NB4 (cell line): ENCODE measurements at regions not wholly inside any gene's neighbourhood (a gene's known extent, or its start where the extent isn't known, plus 50 kb on each side); places are given as distances from the start of the nearest gene placed in this dataset.

ENCODE experiments used
- DNase-seq: peaks from one replicate; pipeline ENCODE4 v3.0.0; 2010; ENCODE audit warnings: low read depth
- H3K4me3 ChIP-seq: one replicate; pipeline ENCODE4 v1.5.1; 2011; ENCODE audit warnings: mild to moderate bottlenecking, low read depth, low read length, moderate library complexity
- CTCF ChIP-seq: IDR thresholded peaks from one replicate; pipeline ENCODE4 v1.5.1; 2012; ENCODE audit warnings: low read depth, low read length
- MYC ChIP-seq: IDR thresholded peaks from 2 replicates; pipeline ENCODE4 v1.6.1; 2011; ENCODE audit warnings: low read depth, low read length
- POLR2A ChIP-seq: IDR thresholded peaks from 2 replicates; pipeline ENCODE4 v1.6.1; 2011; ENCODE audit warnings: mild to moderate bottlenecking; ENCODE audit not compliant: insufficient read length; ENCODE audit errors: extremely low read depth
- TF ChIP-seq, protein P1 (sequence below): IDR thresholded peaks from 2 replicates; pipeline ENCODE4 v1.6.1; 2011; ENCODE audit warnings: low read depth, low read length

DNA sequence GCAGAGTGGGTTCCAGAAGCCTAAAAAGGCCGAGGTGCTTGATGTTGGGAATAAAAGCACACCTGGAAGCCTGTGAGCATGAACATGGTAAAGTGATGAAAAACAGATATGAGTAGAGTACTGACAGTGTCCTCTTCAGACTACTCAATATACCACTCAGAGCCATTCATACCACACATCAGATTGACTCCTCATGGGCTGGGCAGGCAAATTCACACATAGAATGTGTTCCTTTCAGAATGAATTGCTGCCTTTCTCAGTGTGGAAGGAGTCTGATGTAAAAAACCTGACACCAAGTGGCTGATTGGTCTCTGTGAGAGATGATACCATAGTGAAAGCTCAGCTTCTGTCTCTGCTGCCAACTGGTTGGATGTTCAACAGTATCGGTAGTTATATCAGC is 442.7 kb downstream of the RAPGEF2 start:
- no peak overlapping the region for H3K4me3 ChIP-seq
- TF ChIP-seq, protein P1, sequence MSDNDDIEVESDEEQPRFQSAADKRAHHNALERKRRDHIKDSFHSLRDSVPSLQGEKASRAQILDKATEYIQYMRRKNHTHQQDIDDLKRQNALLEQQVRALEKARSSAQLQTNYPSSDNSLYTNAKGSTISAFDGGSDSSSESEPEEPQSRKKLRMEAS = no peak
- TF ChIP-seq MYC (no peak), CTCF (no peak), POLR2A (no peak)
- no peak for DNase-seq

- no peak overlapping the region for H3K4me3 ChIP-seq
- TF ChIP-seq CTCF = no peak
- TF ChIP-seq MYC = no peak
- TF ChIP-seq POLR2A = no peak
- TF ChIP-seq, protein P1 = no peak
- no peak for DNase-seq
Measured at GRCh38 chr4:159547645-159548308, 444.9 kb downstream of the RAPGEF2 start.

- DNase-seq = no peak
Measured at GRCh38 chr4:159549098-159549518, 446.2 kb downstream of the RAPGEF2 start.

DNA sequence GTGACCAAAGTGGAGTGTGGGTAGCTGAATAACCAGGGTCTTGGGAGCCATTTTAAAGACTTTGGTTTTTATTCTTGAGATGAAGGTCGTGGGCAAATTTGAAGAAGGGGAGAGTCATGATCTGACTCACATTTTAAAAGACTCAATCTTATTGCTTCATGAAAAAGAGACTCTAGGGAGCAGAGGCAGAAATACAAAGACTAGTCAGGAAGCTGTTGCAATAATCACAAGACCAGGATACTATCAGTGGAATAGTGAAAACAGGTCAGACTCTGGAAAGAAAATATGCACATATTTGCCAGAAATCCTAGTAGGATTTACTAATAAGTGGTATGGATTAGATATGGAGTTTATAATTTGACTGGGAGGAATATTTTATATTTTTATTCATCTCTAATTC is 448.4 kb downstream of the RAPGEF2 start:
- no peak for TF ChIP-seq MYC
- TF ChIP-seq, protein P1 = no peak
- no peak for TF ChIP-seq POLR2A
- no peak for DNase-seq

More at GRCh38 chr4:159549098-159549518, 446.2 kb downstream of the RAPGEF2 start:
- TF ChIP-seq CTCF (no peak), POLR2A (no peak), MYC (no peak)
- TF ChIP-seq, protein P1 = no peak
- no peak overlapping the region for H3K4me3 ChIP-seq

DNA sequence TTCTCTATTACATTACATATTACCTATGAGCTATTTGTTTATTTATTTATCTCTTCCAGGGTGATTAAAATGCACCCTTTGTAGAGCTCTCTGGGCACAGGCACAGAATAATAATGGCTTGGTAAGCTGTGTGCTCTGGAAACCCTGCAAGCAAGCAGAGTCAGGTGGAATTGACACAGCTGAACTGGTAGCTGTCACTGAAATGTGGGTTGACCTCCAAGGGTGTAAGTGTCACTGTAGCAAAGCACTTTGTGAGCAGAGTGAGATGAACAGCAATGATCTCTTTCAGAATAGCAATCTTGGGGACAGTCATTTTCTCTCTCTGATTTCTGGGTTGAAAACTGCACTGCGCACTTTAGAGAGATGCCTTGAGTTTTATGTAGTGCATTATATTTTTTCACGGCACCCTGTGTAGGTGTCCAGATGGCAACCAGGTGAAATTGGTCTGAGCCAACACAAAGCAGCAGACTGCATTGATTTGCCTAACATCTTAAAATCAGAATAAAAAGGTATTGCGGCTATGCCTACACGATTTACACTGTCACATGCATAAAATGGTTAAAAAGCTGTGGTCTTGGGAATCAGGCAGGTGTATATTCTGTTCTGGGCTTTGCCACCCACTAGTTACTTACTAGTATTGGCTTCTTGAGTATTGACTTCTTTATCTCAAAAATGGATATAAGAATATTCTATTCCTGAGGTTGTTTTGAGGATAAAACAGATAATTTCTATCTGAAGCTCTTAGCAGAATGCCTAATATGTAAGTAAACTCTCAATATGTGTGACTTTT is 450.3 kb downstream of the RAPGEF2 start:
- no peak for DNase-seq
- no peak overlapping the region for H3K4me3 ChIP-seq
- TF ChIP-seq POLR2A = no peak
- no peak for TF ChIP-seq MYC
- TF ChIP-seq, protein P1 = no peak
- no peak for TF ChIP-seq CTCF

More for the DNA sequence above, 448.4 kb downstream of the RAPGEF2 start:
- no peak overlapping the region for H3K4me3 ChIP-seq

GRCh38 chr4:159555873-159556272 is 453.0 kb downstream of the RAPGEF2 start:
- no peak for TF ChIP-seq CTCF
- no peak for TF ChIP-seq POLR2A
- TF ChIP-seq MYC = no peak
- TF ChIP-seq, protein P1 = no peak
- no peak overlapping the region for H3K4me3 ChIP-seq
- no peak for DNase-seq
